Omental fat pad (tissue), 3 donors: ENCODE measurements at regions not wholly inside any gene's neighbourhood (a gene's known extent, or its start where the extent isn't known, plus 50 kb on each side); places are given as distances from the start of the nearest gene placed in this dataset.

ENCODE experiments used
- ATAC-seq: fragments of 150-250 bp; one replicate; pipeline ENCODE4 v1.9.1; 2016; ENCODE audit warnings: mild to moderate bottlenecking, moderate library complexity; ENCODE audit not compliant: low FRiP score
- DNase-seq: peaks from one replicate; pipeline ENCODE4 v3.0.0-alpha.2; 2019; ENCODE audit warnings: low spot score
- TF ChIP-seq, protein P1 (sequence below), 3 donors: fragments of 450-650 bp; IDR thresholded peaks; one replicate each; pipeline ENCODE4 v1.5.1; 2016 to 2017; ENCODE audit warnings: antibody characterized with exemption in 3 of 3, mild to moderate bottlenecking in 3 of 3, moderate library complexity in 2 of 3

DNA sequence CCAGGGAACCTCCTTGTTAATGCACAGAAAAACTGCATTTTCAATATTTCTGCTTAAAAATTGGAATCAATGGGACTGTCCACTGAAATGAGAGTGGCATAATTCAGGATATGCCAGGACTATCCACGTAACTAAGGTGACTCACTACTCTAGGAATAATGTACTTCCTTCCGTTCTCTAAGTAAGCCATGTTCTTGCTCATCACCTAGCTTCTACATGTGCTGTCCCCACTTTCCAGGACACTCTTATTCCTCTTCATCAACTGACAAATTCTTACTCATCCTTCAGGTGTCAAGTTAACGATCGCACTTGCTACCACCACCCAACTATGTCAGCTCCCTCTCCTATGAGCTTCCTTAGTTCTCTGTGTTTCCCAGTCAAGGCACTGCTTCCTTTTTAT, 342.8 kb upstream of the F9 start:
- DNase-seq (no peak), ATAC-seq (no peak)
- TF ChIP-seq, protein P1, sequence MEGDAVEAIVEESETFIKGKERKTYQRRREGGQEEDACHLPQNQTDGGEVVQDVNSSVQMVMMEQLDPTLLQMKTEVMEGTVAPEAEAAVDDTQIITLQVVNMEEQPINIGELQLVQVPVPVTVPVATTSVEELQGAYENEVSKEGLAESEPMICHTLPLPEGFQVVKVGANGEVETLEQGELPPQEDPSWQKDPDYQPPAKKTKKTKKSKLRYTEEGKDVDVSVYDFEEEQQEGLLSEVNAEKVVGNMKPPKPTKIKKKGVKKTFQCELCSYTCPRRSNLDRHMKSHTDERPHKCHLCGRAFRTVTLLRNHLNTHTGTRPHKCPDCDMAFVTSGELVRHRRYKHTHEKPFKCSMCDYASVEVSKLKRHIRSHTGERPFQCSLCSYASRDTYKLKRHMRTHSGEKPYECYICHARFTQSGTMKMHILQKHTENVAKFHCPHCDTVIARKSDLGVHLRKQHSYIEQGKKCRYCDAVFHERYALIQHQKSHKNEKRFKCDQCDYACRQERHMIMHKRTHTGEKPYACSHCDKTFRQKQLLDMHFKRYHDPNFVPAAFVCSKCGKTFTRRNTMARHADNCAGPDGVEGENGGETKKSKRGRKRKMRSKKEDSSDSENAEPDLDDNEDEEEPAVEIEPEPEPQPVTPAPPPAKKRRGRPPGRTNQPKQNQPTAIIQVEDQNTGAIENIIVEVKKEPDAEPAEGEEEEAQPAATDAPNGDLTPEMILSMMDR (IDR thresholded peaks at IDR 0.05): no peak

- ATAC-seq (no peak), DNase-seq (no peak)
- TF ChIP-seq, protein P1 (IDR thresholded peaks at IDR 0.05): no peak
These were observed 343.5 kb upstream of the F9 start for GRCh38 chrX:139186991-139187390.

- ATAC-seq (no peak), DNase-seq (no peak)
- TF ChIP-seq, protein P1 (IDR thresholded peaks at IDR 0.05): no peak
These were observed 350.9 kb upstream of the F9 start for GRCh38 chrX:139179592-139179991.

- ATAC-seq (no peak), DNase-seq (no peak)
- TF ChIP-seq, protein P1 (IDR thresholded peaks at IDR 0.05): no peak
These were observed 351.6 kb upstream of the F9 start for GRCh38 chrX:139178980-139179379.

- ATAC-seq: no peak
- TF ChIP-seq, protein P1 (IDR thresholded peaks at IDR 0.05): no peak
- no peak for DNase-seq
These were observed 357.8 kb upstream of the F9 start for GRCh38 chrX:139172731-139173130.

DNA sequence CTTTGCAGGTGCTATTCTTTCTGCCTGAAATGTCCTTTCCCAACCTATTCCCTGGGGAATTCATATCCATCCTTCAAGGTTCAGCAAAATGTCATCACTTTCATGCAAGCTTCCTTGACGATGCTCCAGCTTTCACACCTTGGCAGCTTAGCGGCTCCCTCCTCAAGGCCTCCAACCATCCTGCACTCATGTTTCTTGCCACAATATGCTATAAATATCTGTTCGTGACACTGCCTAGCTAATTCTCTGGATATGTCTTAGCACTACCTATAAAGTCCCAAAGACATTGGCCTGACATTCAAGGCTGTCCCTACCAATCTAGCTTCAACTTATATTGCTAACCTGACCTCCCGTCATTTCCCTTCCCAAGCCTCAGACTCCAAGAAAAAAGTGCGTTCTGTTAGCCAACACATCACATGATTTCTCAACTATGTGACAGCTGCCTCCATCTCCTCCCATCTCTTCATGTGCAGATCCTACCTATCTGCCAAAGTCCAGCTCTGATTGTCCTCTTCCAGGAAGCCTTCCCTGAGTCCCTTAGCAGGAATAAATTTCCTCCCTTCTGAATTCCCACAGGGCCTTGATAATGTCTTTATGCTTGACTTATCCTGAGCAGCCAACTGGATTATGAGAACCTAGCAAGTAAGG, 359.9 kb upstream of the F9 start:
- DNase-seq (no peak), ATAC-seq (no peak)
- TF ChIP-seq, protein P1 (IDR thresholded peaks at IDR 0.05): no peak

GRCh38 chrX:139167282-139167681, 363.3 kb upstream of the F9 start:
- DNase-seq: no peak
- ATAC-seq: no peak
- TF ChIP-seq, protein P1 (IDR thresholded peaks at IDR 0.05): no peak
